RWPE2 (cell line): ENCODE measurements at regions not wholly inside any gene's neighbourhood (a gene's known extent, or its start where the extent isn't known, plus 50 kb on each side); places are given as distances from the start of the nearest gene placed in this dataset.

Experiments used
- ATAC-seq: fragments of 200-7000 bp; cut with Tn5 transposase; 3 replicates; pipeline ENCODE4 v1.9.1; 2021; ENCODE audit warnings: low read depth
- DNase-seq: peaks from one replicate; pipeline ENCODE4 v3.0.0-alpha.2; 2020; ENCODE audit warnings: low spot score
- H3K27ac ChIP-seq: fragments of 450-650 bp; 2 replicates; pipeline ENCODE4 v1.5.1; 2017; ENCODE audit warnings: mild to moderate bottlenecking; ENCODE audit not compliant: poor library complexity, severe bottlenecking
- H3K27me3 ChIP-seq: fragments of 250-450 bp; sonication (Bioruptor Pico); 2 replicates; pipeline ENCODE4 v1.5.1; 2021; ENCODE audit warnings: mild to moderate bottlenecking, moderate library complexity; ENCODE audit not compliant: insufficient read depth, poor library complexity, severe bottlenecking
- H3K36me3 ChIP-seq: fragments of 250-450 bp; sonication (Bioruptor Pico); 2 replicates; pipeline ENCODE4 v1.5.1; 2020; ENCODE audit warnings: low read depth, mild to moderate bottlenecking, moderate library complexity
- H3K4me1 ChIP-seq: fragments of 250-450 bp; sonication (Bioruptor Pico); 2 replicates; pipeline ENCODE4 v1.5.1; 2021; ENCODE audit warnings: mild to moderate bottlenecking, moderate library complexity; ENCODE audit not compliant: insufficient read depth, poor library complexity, severe bottlenecking
- H3K4me3 ChIP-seq: fragments of 250-450 bp; sonication (Bioruptor Pico); 2 replicates; pipeline ENCODE4 v1.5.1; 2021; ENCODE audit warnings: mild to moderate bottlenecking, moderate library complexity; ENCODE audit not compliant: severe bottlenecking
- H3K9me3 ChIP-seq: fragments of 250-450 bp; sonication (Bioruptor Pico); 2 replicates; pipeline ENCODE4 v1.5.1; 2021; ENCODE audit warnings: mild to moderate bottlenecking, moderate library complexity; ENCODE audit not compliant: severe bottlenecking
- TF ChIP-seq, protein P1 (sequence below): fragments of 450-650 bp; IDR thresholded peaks from one replicate; pipeline ENCODE4 v1.5.1; 2017; ENCODE audit warnings: mild to moderate bottlenecking, moderate library complexity; ENCODE audit not compliant: poor library complexity, severe bottlenecking

DNA sequence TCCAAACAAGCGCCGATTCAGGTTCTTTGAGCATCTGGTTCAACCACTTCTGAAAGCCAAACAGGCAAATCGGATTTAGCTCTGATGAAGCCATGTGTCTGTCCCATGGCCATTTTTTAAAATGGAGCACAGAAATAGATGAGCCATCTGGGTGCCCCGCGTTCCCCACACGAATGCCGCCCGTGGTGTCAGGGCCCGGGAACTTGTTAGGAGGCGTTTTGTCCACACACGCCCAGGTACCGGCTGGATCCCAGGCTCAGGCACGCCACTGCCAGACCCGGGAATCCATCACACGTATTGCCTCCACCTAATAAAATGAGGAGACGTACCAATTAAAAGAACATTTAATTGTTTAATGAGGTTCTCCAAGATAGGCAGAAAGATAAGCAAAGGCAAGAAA lies 374.4 kb upstream of the SALL3 start:
- Histone ChIP-seq H3K36me3 (no peaks in the 10 kb centered on the region), H3K9me3 (no peaks in the 10 kb centered on the region), H3K27me3 (no peaks in the 10 kb centered on the region), H3K4me3 (no peak overlapping the region), H3K27ac (no peak overlapping the region), H3K4me1 (no peaks in the 10 kb centered on the region)
- ATAC-seq, result no peak
- DNase-seq, result no peak
- TF ChIP-seq, protein P1, sequence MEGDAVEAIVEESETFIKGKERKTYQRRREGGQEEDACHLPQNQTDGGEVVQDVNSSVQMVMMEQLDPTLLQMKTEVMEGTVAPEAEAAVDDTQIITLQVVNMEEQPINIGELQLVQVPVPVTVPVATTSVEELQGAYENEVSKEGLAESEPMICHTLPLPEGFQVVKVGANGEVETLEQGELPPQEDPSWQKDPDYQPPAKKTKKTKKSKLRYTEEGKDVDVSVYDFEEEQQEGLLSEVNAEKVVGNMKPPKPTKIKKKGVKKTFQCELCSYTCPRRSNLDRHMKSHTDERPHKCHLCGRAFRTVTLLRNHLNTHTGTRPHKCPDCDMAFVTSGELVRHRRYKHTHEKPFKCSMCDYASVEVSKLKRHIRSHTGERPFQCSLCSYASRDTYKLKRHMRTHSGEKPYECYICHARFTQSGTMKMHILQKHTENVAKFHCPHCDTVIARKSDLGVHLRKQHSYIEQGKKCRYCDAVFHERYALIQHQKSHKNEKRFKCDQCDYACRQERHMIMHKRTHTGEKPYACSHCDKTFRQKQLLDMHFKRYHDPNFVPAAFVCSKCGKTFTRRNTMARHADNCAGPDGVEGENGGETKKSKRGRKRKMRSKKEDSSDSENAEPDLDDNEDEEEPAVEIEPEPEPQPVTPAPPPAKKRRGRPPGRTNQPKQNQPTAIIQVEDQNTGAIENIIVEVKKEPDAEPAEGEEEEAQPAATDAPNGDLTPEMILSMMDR, result no peak

DNA sequence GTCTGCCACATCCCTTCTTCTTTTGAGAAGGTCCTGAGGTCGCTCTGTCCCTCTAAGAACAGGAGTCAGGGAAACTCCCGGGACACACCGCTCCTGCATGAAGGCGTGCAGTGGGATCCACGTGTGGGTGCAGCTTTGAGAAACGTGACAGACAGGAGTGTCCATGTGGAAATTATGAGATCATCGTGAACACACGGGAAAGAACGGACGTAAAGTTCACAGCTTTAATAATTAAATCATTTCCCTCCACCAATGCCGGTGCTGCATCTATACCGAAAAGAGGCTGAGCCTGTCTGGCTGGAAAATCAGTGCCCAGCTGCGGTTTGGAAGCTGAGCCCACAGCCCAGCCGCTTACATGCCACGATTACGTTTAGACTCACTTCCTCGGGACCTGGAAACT lies 372.4 kb upstream of the SALL3 start:
- no peak overlapping the region for H3K27ac ChIP-seq
- ATAC-seq (no peak), DNase-seq (no peak)
- H3K27me3 ChIP-seq, result no peaks in the 10 kb centered on the region
- H3K9me3 ChIP-seq, result no peaks in the 10 kb centered on the region
- H3K36me3 ChIP-seq, result no peaks in the 10 kb centered on the region
- TF ChIP-seq, protein P1, result no peak
- no peaks in the 10 kb centered on the region for H3K4me1 ChIP-seq
- H3K4me3 ChIP-seq, result no peak overlapping the region

- DNase-seq, result no peak
- ATAC-seq, result no peak
- Histone ChIP-seq H3K4me3 (no peak overlapping the region), H3K36me3 (no peaks in the 10 kb centered on the region), H3K27me3 (no peaks in the 10 kb centered on the region), H3K4me1 (no peaks in the 10 kb centered on the region), H3K9me3 (no peaks in the 10 kb centered on the region), H3K27ac (no peak overlapping the region)
- TF ChIP-seq, protein P1, result no peak
These were observed 371.8 kb upstream of the SALL3 start for GRCh38 chr18:78607784-78608183.

DNA sequence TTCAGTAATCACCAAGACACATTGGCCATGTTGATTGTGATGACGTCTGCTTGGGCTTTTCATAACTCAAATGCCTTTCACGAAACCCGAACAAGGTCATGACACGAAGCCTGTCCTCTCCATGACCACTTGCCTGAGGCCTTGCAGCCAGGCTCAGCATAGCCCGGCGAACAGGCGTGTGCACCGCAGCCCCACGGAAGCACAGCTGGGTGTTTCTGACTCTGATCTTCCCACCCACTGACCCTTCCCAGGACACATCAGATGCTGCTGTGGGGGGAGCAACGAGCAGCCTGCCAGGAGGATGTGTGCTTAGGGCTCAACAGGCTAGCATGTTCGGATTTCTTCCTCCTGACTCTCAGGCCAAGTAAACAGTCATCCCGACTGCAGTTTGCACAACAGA lies 369.4 kb upstream of the SALL3 start:
- TF ChIP-seq, protein P1, result no peak
- peaks cover 2% of the 10 kb centered on the region for H3K9me3 ChIP-seq
- no peak overlapping the region for H3K4me3 ChIP-seq
- no peak for ATAC-seq
- no peak overlapping the region for H3K27ac ChIP-seq
- H3K27me3 ChIP-seq, result no peaks in the 10 kb centered on the region
- H3K4me1 ChIP-seq, result no peaks in the 10 kb centered on the region
- no peak for DNase-seq
- H3K36me3 ChIP-seq, result no peaks in the 10 kb centered on the region

- Histone ChIP-seq H3K36me3 (no peaks in the 10 kb centered on the region), H3K27ac (no peak overlapping the region)
- no peak for DNase-seq
These were observed 368.3 kb upstream of the SALL3 start for GRCh38 chr18:78611201-78611800.

More at GRCh38 chr18:78611201-78611800, 368.3 kb upstream of the SALL3 start:
- Histone ChIP-seq H3K4me1 (no peaks in the 10 kb centered on the region), H3K27me3 (no peaks in the 10 kb centered on the region), H3K4me3 (no peak overlapping the region), H3K9me3 (peaks cover 4% of the 10 kb centered on the region)
- ATAC-seq, result no peak
- TF ChIP-seq, protein P1, result no peak
